Heart right ventricle (tissue), 16 donors: ENCODE measurements at regions not wholly inside any gene's neighbourhood (a gene's known extent, or its start where the extent isn't known, plus 50 kb on each side); places are given as distances from the start of the nearest gene placed in this dataset.

Experiments used
- ATAC-seq, 8 donors: fragments of 200-7000 bp; cut with Tn5 transposase; one replicate each; pipeline ENCODE4 v1.9.1; 2020; ENCODE audit warnings: mild to moderate bottlenecking in 8 of 8, moderate library complexity in 8 of 8, moderate number of reproducible peaks in 1 of 8
- DNase-seq, 2 donors: peaks; one replicate each; pipeline ENCODE4 v3.0.0-alpha.2; 2020
- H3K27ac ChIP-seq, 10 donors: fragments of 200-600 bp; sonication (generic) in 2 of 10; one replicate each; pipeline versions ENCODE4 v1.5.0 to v1.8.0; 2020 to 2022; ENCODE audit warnings: mild to moderate bottlenecking in 3 of 10
- H3K27me3 ChIP-seq, 7 donors: fragments of 200-600 bp; one replicate each; pipeline ENCODE4 v1.8.0; 2021 to 2022; ENCODE audit warnings: mild to moderate bottlenecking in 2 of 7
- H3K36me3 ChIP-seq, 9 donors: fragments of 200-600 bp; sonication (generic) in 1 of 9; one replicate each; pipeline versions ENCODE4 v1.5.0 to v1.8.0; 2020 to 2022; ENCODE audit warnings: mild to moderate bottlenecking in 2 of 9
- H3K4me1 ChIP-seq, 9 donors: fragments of 200-600 bp; sonication (generic) in 1 of 9; one replicate each; pipeline versions ENCODE4 v1.5.0 to v1.8.0; 2020 to 2022; ENCODE audit warnings: mild to moderate bottlenecking in 4 of 9
- H3K4me3 ChIP-seq, 10 donors: fragments of 200-600 bp; sonication (generic) in 2 of 10; one replicate each; pipeline versions ENCODE4 v1.5.0 to v1.8.0; 2020 to 2022; ENCODE audit warnings: mild to moderate bottlenecking in 7 of 10, moderate library complexity in 2 of 10
- H3K9me3 ChIP-seq, 11 donors: fragments of 200-600 bp in 10 of 11; sonication (generic) in 2 of 11; one replicate each; pipeline versions ENCODE4 v1.5.0 to v1.8.0; 2013 to 2022; ENCODE audit warnings: mild to moderate bottlenecking in 2 of 11, control low read depth in 1 of 11, moderate library complexity in 1 of 11
- CTCF ChIP-seq, 9 donors: fragments of 200-600 bp; sonication (generic) in 2 of 9; IDR thresholded peaks; one replicate each; pipeline versions ENCODE4 v1.5.0 to v1.8.0; 2021 to 2022; ENCODE audit warnings: antibody characterized with exemption in 9 of 9, mild to moderate bottlenecking in 5 of 9, moderate library complexity in 1 of 9
- WGBS, 2 donors: extraction: QIAGEN DNeasy Blood & Tissue Kit; methylation state at CpG; one replicate each; pipeline ENCODE4 v1.1.7; 2013; ENCODE audit warnings: inconsistent platforms in 1 of 2; 5-methylcytosine and 5-hydroxymethylcytosine counted together
- intact Hi-C, 10 donors: fragments of 100-400 bp; cut with DNase I; formaldehyde crosslinking; loops; one replicate each; pipeline versions ENCODE4 v1.11.1 to v1.14.2; 2022
- donor health status: Arrhythmogenic right ventricular cardiomyopathy.
- donor health status: ischemic (EF 13 %, LVEDD 7.1; RV severe dilation, severe dysfunction).
- donor health status: healthy with polysubstance abuse.
- donor health status: DM: no; HTN: yes; CAD: no.
- donor health status: DM: no; HTN: no; CAD: no.
- donor health status: ischemic (EF 25% LVEDD 6.9; RV normal size, moderate dysfunction).
- donor health status: ischemic (EF 25% LVEDD 5.7; RV mildly dilated, moderate dysfunction).
- donor health status: healthy.
- donor health status: DM: yes; HTN: yes; CAD: no.
- donor health status: Ischemic cardiomyopathy.
- donor health status: ischemic (EF 35%, LVEDD 5.7; RV mildly dilated, moderate dysfunction).
- donor health status: nonischemic (EF 11% LVEDD 7.7; RV severe dilation, severe dysfunction).
- donor health status: DM: yes; HTN: yes; CAD: no.
- donor health status: PGD.
- donor health status: ischemic (EF 29% LVEDD 5.4; RV normal size, mild dysfunction).
- donor health status: nonischemic (EF 23%, LVEDD 6.1; RV moderate dilation, normal function).

- DNase-seq (no peak), ATAC-seq (peak in 1 of 8 donors; percentile 28)
- Histone ChIP-seq H3K4me3 (no peak overlapping the region), H3K27me3 (peaks cover 0 to 12% (median 0%) of the 10 kb centered on the region in 7 donors), H3K27ac (no peak overlapping the region), H3K4me1 (peaks cover 0 to 4% (median 0%) of the 10 kb centered on the region in 9 donors), H3K9me3 (no peaks in the 10 kb centered on the region), H3K36me3 (no peaks in the 10 kb centered on the region)
- no peak for TF ChIP-seq CTCF (IDR thresholded peaks at IDR 0.05)
- intact Hi-C loops, result no loop called here
- WGBS, 2 donors, result 82 to 91% methylated on average over 11 of the region's 11 CpGs
Measured at GRCh38 chr2:2791031-2791430, 460.0 kb upstream of the MYT1L start.

GRCh38 chr2:2788076-2788475, 457.0 kb upstream of the MYT1L start:
- Histone ChIP-seq H3K4me1 (peaks cover 0 to 4% (median 0%) of the 10 kb centered on the region in 9 donors), H3K9me3 (no peaks in the 10 kb centered on the region), H3K27me3 (peaks cover 0 to 12% (median 5%) of the 10 kb centered on the region in 7 donors), H3K27ac (no peak overlapping the region), H3K36me3 (no peaks in the 10 kb centered on the region), H3K4me3 (no peak overlapping the region)
- 60 to 66% methylated on average over 3 of the region's 3 CpGs for WGBS, 2 donors
- intact Hi-C loops, result no loop called here
- ATAC-seq (no peak), DNase-seq (no peak)
- no peak for TF ChIP-seq CTCF (IDR thresholded peaks at IDR 0.05)

GRCh38 chr2:2787301-2787907, 456.3 kb upstream of the MYT1L start:
- ATAC-seq, result peak in 3 of 8 donors; percentile 42 to 74 (median 61)
- no peaks in the 10 kb centered on the region for H3K36me3 ChIP-seq
- peaks cover 0 to 14% (median 6%) of the 10 kb centered on the region in 7 donors for H3K27me3 ChIP-seq
- no peaks in the 10 kb centered on the region for H3K9me3 ChIP-seq
- H3K27ac ChIP-seq, result no peak overlapping the region
- DNase-seq, result peak; percentile 15 to 48
- no peak for TF ChIP-seq CTCF (IDR thresholded peaks at IDR 0.05)
- intact Hi-C loops, result no loop called here
- WGBS, 2 donors, result 40 to 41% methylated on average over 19 of the region's 19 CpGs
- peaks cover 0 to 4% (median 0%) of the 10 kb centered on the region in 9 donors for H3K4me1 ChIP-seq
- H3K4me3 ChIP-seq, result no peak overlapping the region

GRCh38 chr2:2782007-2782406, 450.9 kb upstream of the MYT1L start:
- H3K36me3 ChIP-seq, result no peaks in the 10 kb centered on the region
- WGBS, 2 donors, result 72% methylated on average over 9 of the region's 9 CpGs
- DNase-seq, result no peak

More at GRCh38 chr2:2782007-2782406, 450.9 kb upstream of the MYT1L start:
- Histone ChIP-seq H3K4me3 (no peak overlapping the region), H3K27me3 (peaks cover 0 to 12% (median 0%) of the 10 kb centered on the region in 7 donors), H3K9me3 (no peaks in the 10 kb centered on the region), H3K27ac (no peak overlapping the region), H3K4me1 (no peaks in the 10 kb centered on the region)
- ATAC-seq, result no peak
- no peak for TF ChIP-seq CTCF (IDR thresholded peaks at IDR 0.05)
- intact Hi-C loops, result no loop called here
